Activated CD4-positive, alpha-beta memory T cell treated with anti-CD3 and anti-CD28 coated beads for 36 hours (primary cell): ENCODE measurements at regions not wholly inside any gene's neighbourhood (a gene's known extent, or its start where the extent isn't known, plus 50 kb on each side); places are given as distances from the start of the nearest gene placed in this dataset.

ENCODE experiments used
- CTCF ChIA-PET: fragments of 350-600 bp; sonication (Branson Sonifier 250); formaldehyde crosslinking; loops from one replicate; lab custom pipeline; 2021; ENCODE audit warnings: antibody characterized with exemption, inconsistent platforms; lab: Charles Lee
- POLR2A ChIA-PET: fragments of 350-600 bp; sonication (Branson Sonifier 250); formaldehyde crosslinking; loops from one replicate; lab custom pipeline; 2021; ENCODE audit warnings: antibody characterized with exemption; lab: Charles Lee
- DNase-seq: peaks from one replicate; pipeline ENCODE4 v3.0.0-alpha.2; 2020
- H3K27ac Mint-ChIP-seq: one replicate; pipeline ENCODE4 v1.8.0; 2021; ENCODE audit warnings: mixed read lengths
- H3K27me3 Mint-ChIP-seq: one replicate; pipeline ENCODE4 v1.8.0; 2021; ENCODE audit warnings: mixed read lengths
- H3K36me3 Mint-ChIP-seq: one replicate; pipeline ENCODE4 v1.8.0; 2021; ENCODE audit warnings: mixed read lengths
- H3K4me1 Mint-ChIP-seq: one replicate; pipeline ENCODE4 v1.8.0; 2021; ENCODE audit warnings: low read depth, mixed read lengths
- H3K4me3 Mint-ChIP-seq: one replicate; pipeline ENCODE4 v1.8.0; 2021; ENCODE audit warnings: mild to moderate bottlenecking, mixed read lengths
- H3K9me3 Mint-ChIP-seq: one replicate; pipeline ENCODE4 v1.8.0; 2021; ENCODE audit warnings: mixed read lengths
- intact Hi-C: fragments of 100-400 bp; cut with micrococcal nuclease; formaldehyde crosslinking; loops from one replicate; pipeline ENCODE4 v1.15.1; 2023

DNA sequence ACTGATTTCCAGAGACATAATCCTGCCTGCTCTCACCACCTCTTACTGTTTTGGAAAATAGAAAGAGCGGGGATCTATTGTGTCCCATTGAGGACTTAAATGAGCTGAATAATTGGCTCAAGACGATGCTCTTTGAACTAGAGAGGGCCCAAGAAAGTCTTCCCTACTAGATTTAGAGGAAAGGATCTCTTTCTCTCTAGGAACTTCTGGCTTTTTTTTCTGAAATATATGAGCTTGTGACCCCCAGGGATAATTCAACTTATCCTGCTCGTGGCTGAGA is 461.4 kb upstream of the KIRREL3 start:
- ChIA-PET POLR2A (no interaction called here), CTCF (no interaction called here)
- Mint-ChIP-seq H3K27ac (no peak overlapping the region), H3K4me3 (no peak overlapping the region), H3K4me1 (no peaks in the 10 kb centered on the region), H3K9me3 (no peaks in the 10 kb centered on the region), H3K36me3 (no peaks in the 10 kb centered on the region), H3K27me3 (no peaks in the 10 kb centered on the region)
- DNase-seq = no peak
- intact Hi-C loops = no loop called here

DNA sequence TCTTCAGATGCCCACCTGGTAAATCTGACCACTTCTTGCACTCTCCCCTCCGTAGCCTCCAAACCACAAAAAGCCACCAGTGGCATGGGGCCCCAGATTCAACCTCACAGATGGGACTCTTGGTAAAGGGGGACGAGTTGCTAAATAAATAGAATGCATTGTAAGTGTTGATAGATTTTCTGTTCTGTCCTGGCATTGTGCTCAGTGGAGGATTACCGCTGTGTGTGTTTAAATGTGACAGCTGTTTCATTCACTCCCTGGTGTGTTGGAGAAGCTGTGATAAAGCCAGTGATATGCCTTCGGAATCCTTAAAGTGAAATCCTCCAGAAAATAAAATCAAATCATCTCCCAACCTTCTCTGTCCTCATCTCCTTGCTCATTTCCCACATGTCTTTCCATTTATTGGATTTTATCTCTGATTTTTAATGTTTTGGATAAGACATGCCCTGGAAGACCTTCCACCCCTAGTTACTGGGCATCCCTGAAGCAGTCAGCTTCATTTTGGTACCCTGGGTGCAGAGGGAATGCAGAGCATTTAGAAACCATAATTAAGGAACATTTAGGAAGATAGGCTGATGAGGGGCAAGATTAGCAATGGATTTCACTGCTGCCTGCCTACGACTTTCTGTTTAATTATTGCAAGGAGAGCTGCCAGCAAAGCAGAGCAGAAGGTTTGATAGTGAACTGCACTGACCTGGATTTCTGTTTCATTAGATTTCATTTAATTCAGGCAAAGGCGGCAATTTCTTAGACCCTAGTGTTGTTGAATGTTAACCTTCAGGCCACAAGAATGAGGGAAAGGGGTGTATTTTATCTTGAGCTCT is 460.9 kb upstream of the KIRREL3 start:
- no peaks in the 10 kb centered on the region for H3K4me1 Mint-ChIP-seq
- no peaks in the 10 kb centered on the region for H3K9me3 Mint-ChIP-seq
- no peaks in the 10 kb centered on the region for H3K27me3 Mint-ChIP-seq
- no peak overlapping the region for H3K4me3 Mint-ChIP-seq
- intact Hi-C loops = no loop called here
- no peak for DNase-seq
- no peaks in the 10 kb centered on the region for H3K36me3 Mint-ChIP-seq
- CTCF ChIA-PET = no interaction called here
- POLR2A ChIA-PET = no interaction called here
- no peak overlapping the region for H3K27ac Mint-ChIP-seq

DNA sequence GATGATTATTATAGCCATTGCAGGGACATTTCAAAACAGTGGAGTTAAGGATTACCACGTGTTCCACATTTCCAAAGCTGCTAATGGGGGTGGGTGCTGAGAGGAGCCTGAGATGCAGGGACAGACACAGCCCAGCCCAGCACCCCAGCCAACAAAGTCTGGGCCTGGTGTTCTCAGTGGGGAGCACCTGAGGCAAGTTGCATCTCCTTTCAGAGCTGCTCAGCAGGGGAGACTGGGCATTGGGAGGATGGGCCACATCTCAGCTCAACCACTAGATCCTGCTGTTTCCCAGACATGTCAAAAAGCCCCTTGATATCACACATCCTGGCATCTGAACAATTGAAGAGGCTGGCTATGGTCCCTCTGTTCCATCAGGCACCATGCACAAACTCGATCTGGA is 458.0 kb upstream of the KIRREL3 start:
- Mint-ChIP-seq H3K4me1 (no peaks in the 10 kb centered on the region), H3K27ac (no peak overlapping the region), H3K4me3 (no peak overlapping the region), H3K27me3 (no peaks in the 10 kb centered on the region), H3K9me3 (no peaks in the 10 kb centered on the region), H3K36me3 (no peaks in the 10 kb centered on the region)
- ChIA-PET CTCF (no interaction called here), POLR2A (no interaction called here)
- intact Hi-C loops = no loop called here
- no peak for DNase-seq

DNA sequence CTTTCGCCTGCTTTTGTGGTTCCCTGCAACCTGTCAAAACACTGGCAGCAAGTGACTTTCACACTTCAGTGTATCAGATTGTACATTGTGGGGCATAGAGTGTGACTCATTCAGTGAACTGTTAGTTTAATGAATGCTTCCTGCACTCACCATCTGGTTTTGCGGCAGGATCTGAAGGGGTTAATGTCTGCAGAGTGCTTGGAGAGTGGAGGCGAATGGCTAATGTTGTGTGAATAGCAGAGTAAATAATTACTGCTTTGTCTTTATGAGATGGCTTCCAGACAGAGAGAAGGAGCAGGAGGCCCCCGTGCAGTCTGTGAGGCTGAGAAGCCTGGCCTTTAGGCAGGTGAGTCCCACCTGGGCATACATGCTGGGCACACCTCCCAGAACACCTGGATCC is 454.3 kb upstream of the KIRREL3 start:
- Mint-ChIP-seq H3K4me3 (no peak overlapping the region), H3K4me1 (no peaks in the 10 kb centered on the region), H3K36me3 (no peaks in the 10 kb centered on the region), H3K9me3 (no peaks in the 10 kb centered on the region), H3K27ac (no peak overlapping the region), H3K27me3 (no peaks in the 10 kb centered on the region)
- DNase-seq = no peak
- POLR2A ChIA-PET = no interaction called here
- CTCF ChIA-PET = no interaction called here
- intact Hi-C loops = no loop called here

DNA sequence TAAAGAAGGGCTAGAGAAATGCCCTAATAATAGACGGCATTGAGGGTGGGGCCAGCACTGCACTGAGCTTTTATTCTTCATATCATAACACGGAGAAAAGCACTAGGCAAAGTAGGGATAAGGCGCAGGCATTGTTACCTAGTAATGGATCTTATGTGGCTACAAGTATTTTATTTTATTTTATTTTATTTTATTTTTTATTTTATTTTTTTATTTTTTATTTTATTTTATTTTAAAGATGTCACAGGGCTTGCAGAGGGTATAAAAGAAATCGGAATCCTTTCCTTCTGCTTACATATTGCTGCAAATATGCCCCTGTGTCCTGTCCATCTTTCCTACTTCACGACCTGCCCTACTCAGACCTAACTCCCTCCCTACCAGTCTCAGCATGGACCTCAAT is 452.0 kb upstream of the KIRREL3 start:
- CTCF ChIA-PET = no interaction called here
- no peak overlapping the region for H3K27ac Mint-ChIP-seq
- no peaks in the 10 kb centered on the region for H3K9me3 Mint-ChIP-seq
- POLR2A ChIA-PET = no interaction called here
- no peak for DNase-seq
- H3K4me1 Mint-ChIP-seq = no peaks in the 10 kb centered on the region
- intact Hi-C loops = no loop called here
- H3K27me3 Mint-ChIP-seq = no peaks in the 10 kb centered on the region
- H3K36me3 Mint-ChIP-seq = no peaks in the 10 kb centered on the region
- no peak overlapping the region for H3K4me3 Mint-ChIP-seq

DNA sequence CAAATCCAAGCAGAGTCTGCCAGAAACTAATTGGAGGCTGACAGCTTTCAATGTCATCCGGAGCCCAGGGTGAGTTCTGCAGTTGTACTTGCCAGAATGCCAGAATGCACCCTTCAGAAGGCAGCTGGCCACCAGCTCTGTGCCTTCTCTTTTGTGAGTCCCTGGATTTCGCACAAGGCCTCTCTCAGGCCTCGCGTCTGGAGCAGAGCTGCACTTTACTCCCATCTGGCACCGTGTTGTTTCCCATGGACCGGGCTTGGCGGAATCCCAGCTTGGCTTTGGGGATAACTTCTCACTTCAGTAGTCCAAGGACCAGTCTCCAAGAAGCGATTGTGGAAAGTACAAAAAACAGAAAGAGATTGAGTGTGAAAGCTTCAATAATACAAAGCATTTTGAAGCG is 451.3 kb upstream of the KIRREL3 start:
- POLR2A ChIA-PET = no interaction called here
- Mint-ChIP-seq H3K27ac (no peak overlapping the region), H3K4me1 (no peaks in the 10 kb centered on the region), H3K27me3 (no peaks in the 10 kb centered on the region), H3K9me3 (no peaks in the 10 kb centered on the region), H3K36me3 (no peaks in the 10 kb centered on the region), H3K4me3 (no peak overlapping the region)
- intact Hi-C loops = no loop called here
- CTCF ChIA-PET = no interaction called here
- no peak for DNase-seq

DNA sequence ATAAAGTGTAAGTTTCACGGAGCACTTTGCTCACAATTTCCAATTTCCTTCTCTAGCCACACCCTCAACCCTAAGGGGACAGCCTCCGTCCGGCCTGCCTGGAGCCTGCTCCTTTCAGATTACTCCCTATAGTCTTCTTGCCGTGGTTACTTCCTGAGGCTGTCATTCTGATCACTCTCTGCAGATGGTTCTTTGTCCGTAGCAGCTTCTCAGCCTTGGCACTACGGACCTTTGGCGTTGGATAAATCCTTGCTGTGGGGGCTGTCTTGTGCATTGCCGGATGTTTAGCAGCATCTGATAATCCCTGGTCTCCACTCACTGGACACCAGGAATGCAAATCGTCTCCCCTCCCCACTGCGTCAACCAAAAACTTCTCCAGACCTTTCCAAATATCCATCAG is 447.5 kb upstream of the KIRREL3 start:
- ChIA-PET CTCF (no interaction called here), POLR2A (no interaction called here)
- Mint-ChIP-seq H3K27me3 (no peaks in the 10 kb centered on the region), H3K27ac (no peak overlapping the region), H3K4me3 (no peak overlapping the region), H3K4me1 (no peaks in the 10 kb centered on the region), H3K9me3 (no peaks in the 10 kb centered on the region), H3K36me3 (no peaks in the 10 kb centered on the region)
- intact Hi-C loops = no loop called here
- no peak for DNase-seq

DNA sequence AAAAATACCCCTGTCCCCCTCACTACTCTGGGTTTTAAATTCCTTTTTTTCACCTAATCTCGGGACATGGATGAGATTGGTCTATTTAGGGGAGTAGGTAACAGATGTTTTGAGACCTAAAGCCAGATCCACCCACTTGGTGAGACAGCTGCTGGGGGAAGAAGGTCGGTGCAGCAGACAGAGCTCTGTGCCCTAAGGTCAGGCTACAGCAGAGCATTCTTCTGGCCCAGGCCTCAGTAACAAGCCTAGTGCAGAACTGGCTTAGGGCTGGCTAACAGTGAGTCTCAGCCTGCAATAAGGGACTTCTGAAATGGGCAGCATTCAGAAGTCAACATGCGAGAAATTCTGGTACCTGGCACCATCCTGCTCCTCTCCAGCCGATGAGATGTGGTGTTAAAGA is 444.9 kb upstream of the KIRREL3 start:
- intact Hi-C loops = no loop called here
- H3K9me3 Mint-ChIP-seq = no peaks in the 10 kb centered on the region
- ChIA-PET POLR2A (no interaction called here), CTCF (no interaction called here)
- H3K4me1 Mint-ChIP-seq = no peaks in the 10 kb centered on the region
- DNase-seq = no peak
- H3K4me3 Mint-ChIP-seq = no peak overlapping the region
- H3K27ac Mint-ChIP-seq = no peak overlapping the region
- H3K27me3 Mint-ChIP-seq = no peaks in the 10 kb centered on the region
- H3K36me3 Mint-ChIP-seq = no peaks in the 10 kb centered on the region

DNA sequence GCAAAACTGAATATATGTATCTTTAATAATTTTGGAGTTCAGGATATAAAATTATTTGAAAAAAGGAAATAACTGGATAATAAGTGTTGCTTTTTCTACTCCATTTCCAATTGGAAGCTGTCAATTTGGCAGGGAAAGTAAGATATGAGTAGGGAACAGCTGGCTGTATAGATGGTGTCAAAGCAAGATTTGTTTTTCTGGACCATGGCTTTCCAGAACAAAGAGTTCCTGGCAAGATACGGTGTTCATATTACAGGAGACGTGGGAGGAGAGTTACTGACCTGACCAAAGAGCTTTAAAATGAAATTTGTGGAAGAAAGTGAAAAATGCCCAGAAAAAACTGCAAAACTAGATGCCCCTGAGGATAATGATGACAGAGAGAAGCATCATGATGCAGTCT is 442.7 kb upstream of the KIRREL3 start:
- no peaks in the 10 kb centered on the region for H3K36me3 Mint-ChIP-seq
- ChIA-PET CTCF (no interaction called here), POLR2A (no interaction called here)
- no peak overlapping the region for H3K27ac Mint-ChIP-seq
- DNase-seq = no peak
- no peaks in the 10 kb centered on the region for H3K27me3 Mint-ChIP-seq
- no peak overlapping the region for H3K4me3 Mint-ChIP-seq
- intact Hi-C loops = no loop called here
- no peaks in the 10 kb centered on the region for H3K9me3 Mint-ChIP-seq
- H3K4me1 Mint-ChIP-seq = no peaks in the 10 kb centered on the region

DNA sequence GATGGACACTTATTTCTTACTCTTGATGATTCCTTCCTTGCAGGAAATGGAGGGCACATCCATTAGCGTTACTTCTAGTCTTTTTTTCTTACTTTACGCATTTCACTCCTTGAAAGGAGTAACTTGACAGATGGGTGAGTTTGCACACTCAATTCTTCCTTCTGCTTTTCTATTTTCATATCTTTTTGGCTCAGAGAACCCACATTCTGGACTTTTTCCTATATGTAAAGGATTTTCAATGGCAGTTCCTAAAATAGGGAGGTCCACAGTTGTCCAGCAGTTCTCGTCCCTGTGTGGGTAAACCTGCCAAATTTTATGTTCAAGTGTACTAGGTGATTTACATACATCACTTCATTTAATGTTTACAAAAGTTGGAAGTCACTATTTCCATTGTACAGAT is 440.0 kb upstream of the KIRREL3 start:
- H3K4me3 Mint-ChIP-seq = no peak overlapping the region
- no peaks in the 10 kb centered on the region for H3K36me3 Mint-ChIP-seq
- CTCF ChIA-PET = interaction anchor here (0.6 kb wide), 1 partner anchor 952 kb away, joined by 3 read pairs; no protein-coding TSS in a partner anchor
- no peak for DNase-seq
- H3K27ac Mint-ChIP-seq = no peak overlapping the region
- intact Hi-C loops = no loop called here
- POLR2A ChIA-PET = no interaction called here
- H3K4me1 Mint-ChIP-seq = no peaks in the 10 kb centered on the region
- no peaks in the 10 kb centered on the region for H3K9me3 Mint-ChIP-seq
- no peaks in the 10 kb centered on the region for H3K27me3 Mint-ChIP-seq

DNA sequence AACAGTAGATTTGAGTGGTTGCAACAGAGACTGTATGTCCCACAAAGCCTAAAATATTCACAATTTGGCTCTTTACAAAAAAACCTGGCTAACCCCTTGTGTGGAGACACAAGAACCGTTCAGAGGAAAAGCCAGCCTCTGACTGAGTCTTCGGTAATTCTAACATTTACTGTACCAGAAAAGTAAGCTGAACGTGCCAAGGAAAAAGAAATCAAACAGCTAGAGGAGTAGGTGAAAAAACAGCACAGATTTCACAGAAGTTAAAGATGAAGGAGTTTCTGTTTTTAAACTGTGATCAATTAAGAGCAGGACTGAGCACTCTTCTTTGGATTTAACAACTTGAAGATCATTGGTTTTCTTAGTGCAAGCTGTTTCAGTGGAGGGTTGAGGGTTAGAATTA is 424.7 kb upstream of the KIRREL3 start:
- no peaks in the 10 kb centered on the region for H3K4me1 Mint-ChIP-seq
- H3K36me3 Mint-ChIP-seq = no peaks in the 10 kb centered on the region
- intact Hi-C loops = no loop called here
- POLR2A ChIA-PET = no interaction called here
- no peak overlapping the region for H3K27ac Mint-ChIP-seq
- no peak overlapping the region for H3K4me3 Mint-ChIP-seq
- DNase-seq = no peak
- no peaks in the 10 kb centered on the region for H3K9me3 Mint-ChIP-seq
- no peaks in the 10 kb centered on the region for H3K27me3 Mint-ChIP-seq
- CTCF ChIA-PET = no interaction called here

DNA sequence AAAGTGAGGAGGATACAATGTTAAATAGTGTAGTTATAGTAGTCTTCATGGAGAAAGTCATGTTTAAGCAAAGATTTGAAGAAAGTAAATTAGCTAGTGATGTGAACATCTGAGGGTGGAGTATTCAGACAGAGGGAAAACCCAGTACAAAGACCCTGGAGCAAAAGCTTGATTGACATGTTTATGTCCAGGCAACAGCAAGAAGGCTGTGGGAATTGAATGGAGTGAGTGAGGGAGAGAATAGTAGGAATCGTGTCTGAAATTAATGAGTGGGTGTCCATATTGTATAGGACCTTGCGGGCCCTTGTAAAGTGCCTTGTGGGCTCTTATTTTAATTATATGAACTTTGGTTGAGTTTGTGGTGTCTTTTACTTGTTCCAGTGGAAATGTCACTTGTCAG is 424.1 kb upstream of the KIRREL3 start:
- POLR2A ChIA-PET = no interaction called here
- no peak overlapping the region for H3K27ac Mint-ChIP-seq
- intact Hi-C loops = no loop called here

DNA sequence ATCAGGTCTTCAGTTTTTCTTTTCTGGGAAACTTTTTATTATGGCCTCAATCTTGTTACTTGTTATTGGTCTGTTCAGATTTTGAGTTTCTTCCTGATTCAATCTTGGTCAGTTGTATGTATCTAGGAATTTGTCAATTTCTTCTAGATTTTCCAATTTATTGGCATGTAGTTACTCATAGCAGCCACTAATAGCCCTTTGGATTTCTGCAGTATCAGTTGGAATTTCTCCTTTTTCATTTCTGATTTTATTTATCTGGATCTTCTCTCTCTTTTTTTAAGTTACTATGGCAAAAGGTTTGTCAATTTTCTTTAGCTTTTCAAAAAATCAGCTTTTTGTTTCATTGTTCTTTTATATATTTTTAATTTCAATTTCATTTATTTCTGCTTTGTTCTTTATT is 419.6 kb upstream of the KIRREL3 start:
- ChIA-PET POLR2A (no interaction called here), CTCF (no interaction called here)
- no peak for DNase-seq
- no peak overlapping the region for H3K4me3 Mint-ChIP-seq
- H3K27ac Mint-ChIP-seq = no peak overlapping the region
- no peaks in the 10 kb centered on the region for H3K36me3 Mint-ChIP-seq
- H3K4me1 Mint-ChIP-seq = no peaks in the 10 kb centered on the region
- no peaks in the 10 kb centered on the region for H3K27me3 Mint-ChIP-seq
- H3K9me3 Mint-ChIP-seq = no peaks in the 10 kb centered on the region
- intact Hi-C loops = no loop called here

More for the DNA sequence above, 424.1 kb upstream of the KIRREL3 start:
- Mint-ChIP-seq H3K4me1 (no peaks in the 10 kb centered on the region), H3K27me3 (no peaks in the 10 kb centered on the region), H3K9me3 (no peaks in the 10 kb centered on the region), H3K4me3 (no peak overlapping the region), H3K36me3 (no peaks in the 10 kb centered on the region)
- CTCF ChIA-PET = no interaction called here
- no peak for DNase-seq
